ENCODE measurements at regions not wholly inside any gene's neighbourhood (a gene's known extent, or its start where the extent isn't known, plus 50 kb on each side); places are given as distances from the start of the nearest gene placed in this dataset.

- no peak for TF ChIP-seq CTCF (IDR thresholded peaks at IDR 0.05; ENCODE audit: low read depth, low read length)
- TF ChIP-seq POLR2A (IDR thresholded peaks at IDR 0.05; ENCODE audit: extremely low read depth, insufficient read length) = no peak
- no peak for TF ChIP-seq MYC (IDR thresholded peaks at IDR 0.05; ENCODE audit: low read depth, low read length)
These were observed 296.0 kb upstream of the LMO3 start for GRCh38 chr12:16901946-16902345.

Data from NB4 (cell line).